ENCODE measurements at regions not wholly inside any gene's neighbourhood (a gene's known extent, or its start where the extent isn't known, plus 50 kb on each side); places are given as distances from the start of the nearest gene placed in this dataset.
A peak's percentile ranks its signal among the peaks of the same experiment; 100 is the strongest.
"Not testable (repeated sequence)": the region's sequence is repeated elsewhere in the genome, so short reads cannot be mapped to it uniquely, and the experiment has no call there.

GRCh38 chr13:46498650-46499049 is 54.3 kb upstream of the LRCH1 start:
- no peak overlapping the region for H3K4me3 ChIP-seq (ENCODE audit: low read depth, low read length)
- no peak for TF ChIP-seq CTCF (IDR thresholded peaks at IDR 0.05; ENCODE audit: insufficient read depth, low read depth, low read length)
- no peak for DNase-seq (ENCODE audit: low read depth)

- no peak for TF ChIP-seq CTCF (IDR thresholded peaks at IDR 0.05; ENCODE audit: insufficient read depth, low read depth, low read length)
- no peak overlapping the region for H3K4me3 ChIP-seq (ENCODE audit: low read depth, low read length)
- no peak for DNase-seq (ENCODE audit: low read depth)
These were observed 56.9 kb upstream of the LRCH1 start for GRCh38 chr13:46496086-46496485.

DNA sequence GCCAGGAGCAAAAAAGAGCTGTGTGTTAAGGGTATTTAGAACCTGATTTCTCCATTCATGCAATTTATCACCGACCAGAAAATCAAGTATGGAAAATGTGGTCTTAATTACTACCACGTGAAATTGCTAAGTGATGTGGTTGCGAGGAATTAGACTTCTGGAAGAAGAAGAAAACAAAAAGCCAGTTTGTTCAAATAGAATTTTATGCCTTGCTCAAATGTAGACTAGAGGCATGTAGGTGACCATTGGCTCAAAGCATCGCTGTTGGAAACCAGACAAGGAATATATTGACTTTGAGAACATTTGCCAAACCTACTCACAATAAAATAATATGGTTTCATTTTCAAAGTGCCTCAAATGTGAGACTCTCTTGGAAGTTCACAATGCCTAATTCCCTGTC is 57.3 kb upstream of the LRCH1 start:
- no peak for TF ChIP-seq CTCF (IDR thresholded peaks at IDR 0.05; ENCODE audit: insufficient read depth, low read depth, low read length)
- peak; percentile 30 for DNase-seq (ENCODE audit: low read depth)
- H3K4me3 ChIP-seq (ENCODE audit: low read depth, low read length), result no peak overlapping the region

GRCh38 chr13:46495066-46495465 is 57.9 kb upstream of the LRCH1 start:
- no peak for TF ChIP-seq CTCF (IDR thresholded peaks at IDR 0.05; ENCODE audit: insufficient read depth, low read depth, low read length)
- no peak overlapping the region for H3K4me3 ChIP-seq (ENCODE audit: low read depth, low read length)
- DNase-seq (ENCODE audit: low read depth), result no peak

DNA sequence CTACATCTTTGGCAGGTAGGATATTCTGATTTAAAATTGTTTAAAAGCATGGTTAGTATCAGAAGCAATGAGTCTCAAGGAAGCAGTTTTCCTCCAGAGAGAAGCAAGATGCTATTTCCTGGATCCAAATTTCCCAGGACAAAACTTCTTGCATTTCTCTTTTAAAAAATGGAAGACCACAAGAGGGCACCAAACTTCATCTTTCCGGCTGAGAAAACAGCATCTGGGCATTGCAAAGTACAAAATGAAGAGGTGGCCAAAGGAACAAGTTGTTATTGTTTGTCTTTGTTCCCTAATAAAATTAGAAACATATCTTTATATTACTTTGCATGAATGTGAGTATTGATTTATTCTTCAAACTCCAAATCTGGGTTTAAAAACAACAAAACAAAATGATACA is 60.0 kb upstream of the LRCH1 start:
- TF ChIP-seq CTCF (IDR thresholded peaks at IDR 0.05; ENCODE audit: insufficient read depth, low read depth, low read length), result peak; percentile 58
- peak; percentile 65 for DNase-seq (ENCODE audit: low read depth)
- no peak overlapping the region for H3K4me3 ChIP-seq (ENCODE audit: low read depth, low read length)

DNA sequence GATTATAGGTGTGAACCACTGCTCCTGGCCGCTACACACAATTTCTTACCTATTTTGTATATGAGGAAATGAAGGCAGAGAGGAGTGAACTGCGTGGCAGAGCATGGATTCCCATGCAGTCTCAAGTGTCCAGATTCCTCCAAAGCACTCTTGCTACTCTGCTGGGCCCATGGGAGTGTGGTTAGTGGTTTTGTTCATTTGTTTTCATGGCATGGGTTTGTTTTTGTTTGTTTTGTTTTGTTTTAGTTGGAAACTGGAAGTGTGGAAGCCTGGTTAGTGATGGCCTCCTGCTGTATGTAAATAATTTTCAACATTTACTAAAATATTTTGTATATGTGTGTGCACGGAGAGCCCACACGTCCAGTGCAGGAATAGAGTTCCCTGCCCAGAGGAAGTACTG is 61.3 kb upstream of the LRCH1 start:
- H3K4me3 ChIP-seq (ENCODE audit: low read depth, low read length), result no peak overlapping the region
- TF ChIP-seq CTCF (IDR thresholded peaks at IDR 0.05; ENCODE audit: insufficient read depth, low read depth, low read length), result no peak
- DNase-seq (ENCODE audit: low read depth), result no peak

- H3K4me3 ChIP-seq (ENCODE audit: low read depth, low read length); DNase-seq (ENCODE audit: low read depth): not testable (repeated sequence)
These were observed 62.3 kb upstream of the LRCH1 start for GRCh38 chr13:46490713-46491112.

Measured in fibroblast of villous mesenchyme (primary cell).